Activated CD8-positive, alpha-beta memory T cell treated with anti-CD3 and anti-CD28 coated beads, Interleukin-2, amount 50 U/mL, for 48 hours (primary cell): ENCODE measurements at regions not wholly inside any gene's neighbourhood (a gene's known extent, or its start where the extent isn't known, plus 50 kb on each side); places are given as distances from the start of the nearest gene placed in this dataset.
"Not testable (repeated sequence)": the region's sequence is repeated elsewhere in the genome, so short reads cannot be mapped to it uniquely, and the experiment has no call there.

Experiments
- DNase-seq: peaks from one replicate; pipeline ENCODE4 v3.0.0-alpha.2; 2020

GRCh38 chr6:19159561-19159960 lies 677.6 kb upstream of the ID4 start:
- DNase-seq = no peak

GRCh38 chr6:19160081-19160730 lies 677.0 kb upstream of the ID4 start:
- DNase-seq = no peak

- DNase-seq = no peak
These were observed 669.9 kb upstream of the ID4 start for GRCh38 chr6:19167251-19167650.

- no peak for DNase-seq
These were observed 667.8 kb upstream of the ID4 start for GRCh38 chr6:19169366-19169765.

- DNase-seq = no peak
These were observed 662.1 kb upstream of the ID4 start for GRCh38 chr6:19175023-19175422.

GRCh38 chr6:19180348-19181072 lies 656.7 kb upstream of the ID4 start:
- no peak for DNase-seq

- DNase-seq = no peak
These were observed 656.0 kb upstream of the ID4 start for GRCh38 chr6:19181211-19181610.

- no peak for DNase-seq
These were observed 643.5 kb upstream of the ID4 start for GRCh38 chr6:19193624-19194023.

- no peak for DNase-seq
These were observed 632.7 kb upstream of the ID4 start for GRCh38 chr6:19204445-19204844.

GRCh38 chr6:19205076-19205475 lies 632.1 kb upstream of the ID4 start:
- DNase-seq = no peak

- DNase-seq = no peak
These were observed 628.0 kb upstream of the ID4 start for GRCh38 chr6:19209202-19209601.

- peak; percentile 61 for DNase-seq
These were observed 626.1 kb upstream of the ID4 start for GRCh38 chr6:19210849-19211590.

- DNase-seq = no peak
These were observed 622.9 kb upstream of the ID4 start for GRCh38 chr6:19214231-19214630.

GRCh38 chr6:19219931-19220330 lies 617.2 kb upstream of the ID4 start:
- no peak for DNase-seq

- no peak for DNase-seq
These were observed 605.1 kb upstream of the ID4 start for GRCh38 chr6:19231878-19232561.

GRCh38 chr6:19245656-19246055 lies 591.5 kb upstream of the ID4 start:
- no peak for DNase-seq

GRCh38 chr6:19247181-19247580 lies 590.0 kb upstream of the ID4 start:
- DNase-seq = not testable (repeated sequence)

- DNase-seq = not testable (repeated sequence)
These were observed 581.0 kb upstream of the ID4 start for GRCh38 chr6:19256123-19256522.

GRCh38 chr6:19261642-19262041 lies 575.5 kb upstream of the ID4 start:
- no peak for DNase-seq

GRCh38 chr6:19268117-19268516 lies 569.1 kb upstream of the ID4 start:
- DNase-seq = no peak

- DNase-seq = no peak
These were observed 568.5 kb upstream of the ID4 start for GRCh38 chr6:19268718-19269117.

GRCh38 chr6:19269341-19269898 lies 567.8 kb upstream of the ID4 start:
- DNase-seq = no peak

- no peak for DNase-seq
These were observed 566.6 kb upstream of the ID4 start for GRCh38 chr6:19270616-19271015.
